ENCODE measurements at regions not wholly inside any gene's neighbourhood (a gene's known extent, or its start where the extent isn't known, plus 50 kb on each side); places are given as distances from the start of the nearest gene placed in this dataset.

DNA sequence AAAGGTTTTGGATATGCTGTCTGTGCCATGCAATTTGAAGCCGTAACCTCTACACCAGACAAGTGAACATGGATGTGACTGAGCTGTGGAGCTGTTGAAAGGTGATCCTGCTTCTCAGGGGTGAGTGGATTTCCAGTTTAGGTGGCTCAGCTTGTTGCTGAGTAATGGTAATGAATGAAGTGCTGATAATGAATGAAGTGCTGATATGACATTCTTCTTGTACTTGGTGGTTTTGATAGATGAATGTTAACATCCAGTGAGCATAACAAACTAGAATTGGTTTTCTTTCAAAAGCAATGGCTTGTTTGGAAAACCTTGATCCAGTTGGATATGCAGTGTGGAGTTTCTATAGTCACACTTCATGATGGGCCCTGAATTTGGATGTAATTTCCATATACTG lies 89.7 kb upstream of the FZD8 start:
- TF ChIP-seq POLR2A (IDR thresholded peaks at IDR 0.05; ENCODE audit: control extremely low read depth in 1 of 2, low read depth in 2 of 2, low read length in 2 of 2) = no peak
- no peak for TF ChIP-seq SP2 (IDR thresholded peaks at IDR 0.05; ENCODE audit: low read length)
- no peak for TF ChIP-seq POLR2AphosphoS5 (IDR thresholded peaks at IDR 0.05; ENCODE audit: low read depth, low read length)
- TF ChIP-seq, protein P1, sequence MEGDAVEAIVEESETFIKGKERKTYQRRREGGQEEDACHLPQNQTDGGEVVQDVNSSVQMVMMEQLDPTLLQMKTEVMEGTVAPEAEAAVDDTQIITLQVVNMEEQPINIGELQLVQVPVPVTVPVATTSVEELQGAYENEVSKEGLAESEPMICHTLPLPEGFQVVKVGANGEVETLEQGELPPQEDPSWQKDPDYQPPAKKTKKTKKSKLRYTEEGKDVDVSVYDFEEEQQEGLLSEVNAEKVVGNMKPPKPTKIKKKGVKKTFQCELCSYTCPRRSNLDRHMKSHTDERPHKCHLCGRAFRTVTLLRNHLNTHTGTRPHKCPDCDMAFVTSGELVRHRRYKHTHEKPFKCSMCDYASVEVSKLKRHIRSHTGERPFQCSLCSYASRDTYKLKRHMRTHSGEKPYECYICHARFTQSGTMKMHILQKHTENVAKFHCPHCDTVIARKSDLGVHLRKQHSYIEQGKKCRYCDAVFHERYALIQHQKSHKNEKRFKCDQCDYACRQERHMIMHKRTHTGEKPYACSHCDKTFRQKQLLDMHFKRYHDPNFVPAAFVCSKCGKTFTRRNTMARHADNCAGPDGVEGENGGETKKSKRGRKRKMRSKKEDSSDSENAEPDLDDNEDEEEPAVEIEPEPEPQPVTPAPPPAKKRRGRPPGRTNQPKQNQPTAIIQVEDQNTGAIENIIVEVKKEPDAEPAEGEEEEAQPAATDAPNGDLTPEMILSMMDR (IDR thresholded peaks at IDR 0.05; ENCODE audit: control extremely low read depth in 1 of 3, insufficient read depth in 1 of 3, low read depth in 1 of 3, low read length in 3 of 3) = no peak
- no peak for TF ChIP-seq TAF1 (IDR thresholded peaks at IDR 0.05; ENCODE audit: low read depth, low read length)
- no peak for TF ChIP-seq RNF2 (IDR thresholded peaks at IDR 0.05; ENCODE audit: borderline replicate concordance, low read depth, low read length, missing control alignments, poor library complexity, severe bottlenecking)
- TF ChIP-seq EP300 (IDR thresholded peaks at IDR 0.05; ENCODE audit: borderline replicate concordance in 1 of 2, low read depth in 2 of 2, low read length in 2 of 2) = no peak
- no peak for TF ChIP-seq EZH2 (IDR thresholded peaks at IDR 0.05; ENCODE audit: low read depth, low read length, severe bottlenecking)
- TF ChIP-seq PHF8 (conservative IDR thresholded peaks at IDR 0.05; ENCODE audit: low read depth, low read length) = no peak
- TF ChIP-seq NRF1 (IDR thresholded peaks at IDR 0.05; ENCODE audit: low read depth, low read length) = no peak
